ENCODE measurements at regions not wholly inside any gene's neighbourhood (a gene's known extent, or its start where the extent isn't known, plus 50 kb on each side); places are given as distances from the start of the nearest gene placed in this dataset.

DNA sequence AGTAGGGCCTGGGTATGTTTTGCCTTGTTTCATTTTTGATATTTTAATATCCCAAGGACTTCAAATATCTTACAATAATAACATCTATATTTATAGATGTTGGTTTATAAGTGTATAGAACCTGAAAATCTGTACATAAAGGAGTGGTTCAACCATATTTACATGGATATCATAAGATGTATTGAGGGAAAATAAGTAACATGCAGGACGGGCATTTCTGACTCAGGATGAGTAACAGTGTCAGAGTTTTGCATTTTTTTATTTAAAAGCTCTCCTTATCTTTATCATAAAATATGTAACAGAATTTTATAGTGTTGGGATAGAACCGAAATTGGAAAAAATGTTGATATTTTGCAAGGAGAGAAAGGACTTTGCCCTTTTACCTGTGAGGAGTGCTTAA lies 1438.7 kb downstream of the REEP3 start:
- TF ChIP-seq, protein P1, sequence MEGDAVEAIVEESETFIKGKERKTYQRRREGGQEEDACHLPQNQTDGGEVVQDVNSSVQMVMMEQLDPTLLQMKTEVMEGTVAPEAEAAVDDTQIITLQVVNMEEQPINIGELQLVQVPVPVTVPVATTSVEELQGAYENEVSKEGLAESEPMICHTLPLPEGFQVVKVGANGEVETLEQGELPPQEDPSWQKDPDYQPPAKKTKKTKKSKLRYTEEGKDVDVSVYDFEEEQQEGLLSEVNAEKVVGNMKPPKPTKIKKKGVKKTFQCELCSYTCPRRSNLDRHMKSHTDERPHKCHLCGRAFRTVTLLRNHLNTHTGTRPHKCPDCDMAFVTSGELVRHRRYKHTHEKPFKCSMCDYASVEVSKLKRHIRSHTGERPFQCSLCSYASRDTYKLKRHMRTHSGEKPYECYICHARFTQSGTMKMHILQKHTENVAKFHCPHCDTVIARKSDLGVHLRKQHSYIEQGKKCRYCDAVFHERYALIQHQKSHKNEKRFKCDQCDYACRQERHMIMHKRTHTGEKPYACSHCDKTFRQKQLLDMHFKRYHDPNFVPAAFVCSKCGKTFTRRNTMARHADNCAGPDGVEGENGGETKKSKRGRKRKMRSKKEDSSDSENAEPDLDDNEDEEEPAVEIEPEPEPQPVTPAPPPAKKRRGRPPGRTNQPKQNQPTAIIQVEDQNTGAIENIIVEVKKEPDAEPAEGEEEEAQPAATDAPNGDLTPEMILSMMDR (IDR thresholded peaks at IDR 0.05; ENCODE audit: low read depth, low read length), result no peak
- no peak for TF ChIP-seq EZH2phosphoT487 (IDR thresholded peaks at IDR 0.05; ENCODE audit: low read depth)
